Thyroid gland (tissue), 4 donors: ENCODE measurements at regions not wholly inside any gene's neighbourhood (a gene's known extent, or its start where the extent isn't known, plus 50 kb on each side); places are given as distances from the start of the nearest gene placed in this dataset.

Source experiments
- POLR2A ChIP-seq, 2 donors: fragments of 450-650 bp; IDR thresholded peaks; one replicate each; pipeline ENCODE4 v1.6.1; 2017; ENCODE audit warnings: antibody characterized with exemption in 2 of 2, mild to moderate bottlenecking in 2 of 2, moderate library complexity in 1 of 2
- TF ChIP-seq, protein P1 (sequence below), 6 experiments: fragments of 200-600 bp in 3 of 6; fragments of 450-650 bp in 3 of 6; sonication (generic) in 3 of 6; IDR thresholded peaks; one replicate each; pipeline ENCODE4 v1.5.1; 2016 to 2019; ENCODE audit warnings: antibody characterized with exemption in 6 of 6, mild to moderate bottlenecking in 2 of 6, inconsistent platforms in 1 of 6, moderate library complexity in 1 of 6

GRCh38 chr6:74677463-74677862 lies 528.4 kb downstream of the COL12A1 start:
- TF ChIP-seq, protein P1, sequence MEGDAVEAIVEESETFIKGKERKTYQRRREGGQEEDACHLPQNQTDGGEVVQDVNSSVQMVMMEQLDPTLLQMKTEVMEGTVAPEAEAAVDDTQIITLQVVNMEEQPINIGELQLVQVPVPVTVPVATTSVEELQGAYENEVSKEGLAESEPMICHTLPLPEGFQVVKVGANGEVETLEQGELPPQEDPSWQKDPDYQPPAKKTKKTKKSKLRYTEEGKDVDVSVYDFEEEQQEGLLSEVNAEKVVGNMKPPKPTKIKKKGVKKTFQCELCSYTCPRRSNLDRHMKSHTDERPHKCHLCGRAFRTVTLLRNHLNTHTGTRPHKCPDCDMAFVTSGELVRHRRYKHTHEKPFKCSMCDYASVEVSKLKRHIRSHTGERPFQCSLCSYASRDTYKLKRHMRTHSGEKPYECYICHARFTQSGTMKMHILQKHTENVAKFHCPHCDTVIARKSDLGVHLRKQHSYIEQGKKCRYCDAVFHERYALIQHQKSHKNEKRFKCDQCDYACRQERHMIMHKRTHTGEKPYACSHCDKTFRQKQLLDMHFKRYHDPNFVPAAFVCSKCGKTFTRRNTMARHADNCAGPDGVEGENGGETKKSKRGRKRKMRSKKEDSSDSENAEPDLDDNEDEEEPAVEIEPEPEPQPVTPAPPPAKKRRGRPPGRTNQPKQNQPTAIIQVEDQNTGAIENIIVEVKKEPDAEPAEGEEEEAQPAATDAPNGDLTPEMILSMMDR (IDR thresholded peaks at IDR 0.05) = no peak
- TF ChIP-seq POLR2A (IDR thresholded peaks at IDR 0.05) = no peak
